ENCODE measurements at regions not wholly inside any gene's neighbourhood (a gene's known extent, or its start where the extent isn't known, plus 50 kb on each side); places are given as distances from the start of the nearest gene placed in this dataset.

GRCh38 chr2:136168720-136169119 is 50.8 kb upstream of the CXCR4 start:
- TF ChIP-seq CTCF (IDR thresholded peaks at IDR 0.05; ENCODE audit: insufficient read depth, low read depth, low read length, missing control alignments) = no peak
- no peak overlapping the region for H3K4me3 ChIP-seq (ENCODE audit: low read length)
- DNase-seq (ENCODE audit: low read depth) = no peak

GRCh38 chr2:136167721-136168475 is 49.9 kb upstream of the CXCR4 start:
- TF ChIP-seq CTCF (IDR thresholded peaks at IDR 0.05; ENCODE audit: insufficient read depth, low read depth, low read length, missing control alignments) = no peak
- no peak for DNase-seq (ENCODE audit: low read depth)
- no peak overlapping the region for H3K4me3 ChIP-seq (ENCODE audit: low read length)

Measured in epithelial cell of esophagus (primary cell).